GM18868 (cell line): ENCODE measurements at regions not wholly inside any gene's neighbourhood (a gene's known extent, or its start where the extent isn't known, plus 50 kb on each side); places are given as distances from the start of the nearest gene placed in this dataset.
"Not testable (repeated sequence)": the region's sequence is repeated elsewhere in the genome, so short reads cannot be mapped to it uniquely, and the experiment has no call there.

Source experiments
- ATAC-seq: cut with Tn5 transposase; IDR thresholded peaks from one replicate; pipeline ENCODE4 v1.9.1; 2021; ENCODE audit warnings: mild to moderate bottlenecking, moderate library complexity; ENCODE audit not compliant: unreplicated experiment

DNA sequence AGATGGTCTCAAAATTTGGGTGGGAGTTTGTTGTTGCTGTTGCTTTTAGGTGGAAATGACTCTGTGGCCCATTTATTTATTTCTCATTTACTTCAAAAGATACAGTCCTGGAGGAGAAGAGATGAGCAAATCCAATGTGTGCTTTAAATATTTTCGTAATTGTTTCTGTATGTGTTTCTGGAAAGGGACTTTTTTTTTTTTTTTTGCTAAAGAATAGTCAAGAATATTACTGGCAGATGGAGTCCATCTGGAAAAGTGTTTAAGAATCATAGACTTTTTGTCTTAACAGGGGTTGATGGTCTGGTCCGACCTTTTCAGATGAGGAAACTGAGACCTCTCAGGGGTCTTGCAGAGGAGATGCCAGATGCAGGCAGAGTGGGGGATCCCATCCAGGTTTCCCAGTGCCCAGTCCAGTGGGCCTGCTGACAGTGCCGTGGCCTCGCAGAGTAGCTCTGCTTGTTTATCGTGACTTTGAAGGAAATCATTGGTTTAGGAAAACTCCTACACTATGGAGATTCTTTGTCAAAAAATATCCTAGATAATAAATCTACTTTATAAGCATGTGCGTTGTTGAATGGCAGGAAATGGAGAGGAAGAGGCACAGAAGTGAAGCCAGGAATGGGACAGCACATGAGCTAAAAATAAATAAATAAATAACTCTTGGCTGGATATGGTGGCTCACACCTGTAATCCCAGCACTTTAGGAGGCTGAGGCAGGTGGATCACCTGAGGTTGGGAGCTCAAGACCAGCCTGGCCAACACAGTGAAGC is 164.3 kb upstream of the SVIL start:
- ATAC-seq: no peak

DNA sequence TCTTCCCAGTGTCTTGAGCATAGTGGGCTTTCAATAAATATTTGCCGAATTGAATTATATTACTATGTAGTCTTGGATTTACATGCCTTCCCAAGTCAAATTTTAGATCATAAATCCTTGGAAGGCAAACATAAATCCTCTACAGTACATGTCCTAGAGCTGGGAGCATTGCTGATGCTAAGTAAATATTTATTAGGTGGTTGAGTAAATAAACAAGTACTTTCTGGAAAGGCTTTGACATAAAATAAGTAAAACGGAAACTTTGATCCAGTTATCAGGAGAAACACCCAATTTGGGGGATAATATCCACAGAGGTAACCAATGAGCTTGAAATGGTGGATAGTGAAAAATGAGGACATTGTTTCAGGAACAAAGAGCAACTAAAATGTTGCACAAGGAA is 162.8 kb upstream of the SVIL start:
- no peak for ATAC-seq

DNA sequence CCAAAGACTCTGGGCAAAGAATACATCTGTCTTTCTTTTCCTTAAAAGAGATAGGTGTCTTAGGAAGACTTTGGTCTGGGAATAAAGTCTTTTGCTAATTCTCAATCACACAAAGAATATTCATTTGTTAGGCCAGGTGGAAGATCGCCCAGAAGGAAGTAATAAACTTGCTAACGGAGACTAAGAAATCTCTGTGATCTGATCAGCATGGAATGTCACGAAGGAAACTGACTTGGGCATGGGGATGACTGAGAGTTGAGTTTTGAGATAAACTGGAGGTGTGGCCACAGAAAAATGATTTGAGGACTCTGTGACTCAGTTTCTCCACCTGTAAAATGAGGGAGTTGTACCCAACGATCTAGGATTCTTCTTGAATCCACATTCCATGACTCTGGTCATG is 161.1 kb upstream of the SVIL start:
- no peak for ATAC-seq

DNA sequence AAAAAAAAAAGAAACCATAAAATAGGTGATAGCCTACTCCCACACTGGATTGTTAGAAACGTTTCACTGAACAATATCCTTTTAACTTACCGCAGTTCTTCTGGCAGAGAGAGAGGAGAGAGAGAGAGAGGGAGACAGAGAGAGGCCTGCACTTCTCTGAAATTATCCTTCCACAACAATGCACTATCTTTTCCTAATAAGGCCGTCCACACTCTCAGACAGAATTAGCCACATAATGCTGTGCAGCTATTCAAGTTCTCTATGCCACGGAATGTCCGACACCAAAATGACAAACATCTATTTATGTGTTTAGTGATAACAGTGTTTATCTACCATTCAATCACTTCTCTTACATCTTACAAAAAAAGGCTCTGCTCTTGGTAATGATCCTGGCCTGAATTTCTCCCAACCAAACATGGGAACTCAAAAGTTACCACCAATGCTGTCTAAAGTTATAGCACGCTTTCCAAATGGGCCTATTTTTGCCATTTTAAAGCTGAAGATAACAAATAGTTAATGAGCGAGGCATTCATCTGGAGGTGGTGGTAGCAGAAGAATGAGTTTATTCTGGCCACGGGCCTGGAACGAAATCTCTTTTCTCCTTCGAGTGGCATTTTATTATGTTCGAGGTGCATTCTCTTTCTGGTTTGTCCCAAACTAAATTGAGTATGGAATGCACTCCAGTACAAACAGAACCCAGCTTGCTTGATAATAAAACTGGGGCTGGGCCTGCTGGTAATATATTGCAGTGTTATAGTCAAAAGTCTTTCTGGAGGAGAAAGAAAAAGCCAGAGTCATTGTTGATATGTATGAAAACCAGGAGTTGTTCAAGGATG is 160.2 kb upstream of the SVIL start:
- ATAC-seq: no peak

DNA sequence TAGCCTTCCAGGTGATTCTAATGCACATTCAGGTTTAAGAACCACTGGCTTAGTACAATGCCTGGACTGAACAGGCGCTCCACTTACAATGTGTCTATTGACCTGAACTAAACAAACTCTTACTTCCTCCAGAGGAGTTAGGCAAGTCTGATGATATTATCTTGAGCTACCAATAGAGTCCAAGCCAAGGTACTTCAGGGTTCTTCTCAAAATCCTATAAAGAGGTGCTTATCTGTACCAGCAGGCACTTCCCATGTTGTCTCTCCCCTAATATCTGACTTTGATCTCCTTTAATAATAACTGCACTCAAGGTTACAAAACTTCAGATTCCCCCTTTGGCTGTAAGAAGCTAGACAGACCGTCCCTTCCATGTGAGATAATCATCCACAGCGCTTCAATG is 157.0 kb upstream of the SVIL start:
- ATAC-seq: no peak

- no peak for ATAC-seq
Measured at GRCh38 chr10:29790207-29790606, 155.4 kb upstream of the SVIL start.

DNA sequence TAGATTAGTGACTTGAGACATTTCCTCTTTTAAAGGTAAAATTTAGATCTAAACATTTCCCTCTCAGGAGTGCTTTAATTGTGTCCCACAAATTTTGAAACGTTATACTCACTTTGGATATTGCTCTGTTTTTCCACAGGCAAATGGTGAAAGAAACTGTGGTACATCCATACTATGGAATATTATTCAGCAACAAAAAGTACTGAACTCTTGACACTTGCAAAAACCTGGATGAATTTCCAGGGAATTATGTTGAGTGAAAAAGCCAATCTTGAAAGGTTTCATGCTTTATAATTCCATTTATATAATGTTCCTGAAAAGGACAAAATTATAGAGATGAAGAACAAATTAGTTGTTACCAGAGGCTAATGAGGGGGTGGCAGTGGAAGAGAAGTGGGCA is 153.3 kb upstream of the SVIL start:
- no peak for ATAC-seq

GRCh38 chr10:29785701-29786100 is 150.9 kb upstream of the SVIL start:
- no peak for ATAC-seq

DNA sequence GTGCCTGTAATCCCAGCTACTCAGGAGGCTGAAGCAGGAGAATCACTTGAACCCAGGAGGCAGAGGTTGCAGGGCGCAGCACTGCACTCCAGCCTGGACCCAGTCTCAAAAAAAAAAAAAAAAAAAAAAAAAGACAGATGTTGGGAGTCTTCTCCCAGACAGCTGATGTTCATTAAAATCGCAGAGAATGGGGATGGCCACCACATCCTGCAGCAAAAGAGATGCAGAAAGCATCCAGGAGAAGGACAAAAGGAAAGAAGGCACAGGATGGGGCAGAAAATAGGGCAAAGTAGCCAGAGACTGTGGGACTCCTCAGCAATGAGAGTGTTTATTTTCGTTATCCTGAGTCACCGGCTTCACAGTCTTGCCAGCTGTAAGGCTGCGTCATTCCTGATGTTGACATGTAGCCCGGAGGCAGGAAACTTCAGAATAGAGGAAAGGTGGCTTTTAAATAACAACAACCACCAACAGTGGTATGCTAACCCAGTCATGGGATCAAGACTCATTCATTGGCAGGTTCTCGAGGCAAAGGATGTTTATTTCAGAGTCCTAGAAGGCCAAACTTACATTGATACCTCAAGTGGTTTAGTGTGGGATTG is 149.5 kb upstream of the SVIL start:
- no peak for ATAC-seq

DNA sequence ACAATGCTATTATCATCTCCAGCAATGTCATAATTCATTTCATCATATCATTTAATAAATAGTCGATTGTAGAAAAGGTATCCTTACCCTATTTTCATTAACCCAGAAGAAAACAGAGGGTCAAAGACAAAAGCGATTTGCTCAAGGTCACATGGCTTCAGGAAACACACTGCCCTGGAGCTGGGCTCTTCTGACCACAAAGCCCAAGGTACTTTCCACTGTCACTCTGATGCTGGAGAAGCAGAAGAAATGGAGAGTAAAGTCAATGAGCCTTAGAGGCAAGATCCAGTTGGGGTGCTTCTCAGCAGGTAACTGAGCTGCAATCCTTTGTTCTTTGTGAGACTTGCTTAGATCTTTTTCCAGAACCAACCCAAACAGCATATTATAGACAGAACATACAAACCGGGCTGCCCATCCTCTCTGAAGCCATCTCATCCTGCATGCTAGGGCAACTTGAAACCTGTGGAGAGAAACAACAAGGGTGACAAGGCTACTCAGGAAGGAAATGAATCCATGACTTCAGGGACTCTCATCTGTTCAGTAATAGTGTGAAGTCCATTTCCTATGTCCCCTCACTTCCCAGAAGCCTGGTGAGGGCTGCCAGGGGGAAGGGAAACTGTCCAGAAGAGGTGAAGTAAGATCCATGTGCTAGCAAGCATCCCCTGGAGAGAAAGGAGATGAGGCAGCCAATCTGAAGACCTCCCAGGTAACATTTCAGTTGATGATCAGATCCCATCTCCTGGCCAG is 148.6 kb upstream of the SVIL start:
- ATAC-seq: no peak

DNA sequence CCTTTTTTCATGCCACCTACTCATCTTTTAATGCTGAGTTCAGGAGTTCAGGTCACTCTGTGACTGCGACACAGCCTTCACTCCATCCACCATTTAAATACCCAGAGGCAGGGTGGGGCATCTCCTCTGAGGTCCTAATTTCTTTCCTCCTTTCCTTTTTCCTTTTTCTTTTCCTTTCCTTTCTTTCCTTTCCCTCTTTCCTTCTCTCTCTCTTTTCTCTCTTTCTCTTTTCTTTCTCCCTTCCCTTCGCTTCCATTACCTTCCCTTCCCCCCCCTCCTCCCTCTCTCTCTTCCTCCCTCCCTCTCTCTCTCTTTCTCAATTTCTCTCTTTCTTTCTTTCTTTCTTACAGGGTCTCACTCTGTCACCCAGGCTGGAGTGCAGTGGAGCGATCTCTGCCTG is 145.9 kb upstream of the SVIL start:
- ATAC-seq: no peak

DNA sequence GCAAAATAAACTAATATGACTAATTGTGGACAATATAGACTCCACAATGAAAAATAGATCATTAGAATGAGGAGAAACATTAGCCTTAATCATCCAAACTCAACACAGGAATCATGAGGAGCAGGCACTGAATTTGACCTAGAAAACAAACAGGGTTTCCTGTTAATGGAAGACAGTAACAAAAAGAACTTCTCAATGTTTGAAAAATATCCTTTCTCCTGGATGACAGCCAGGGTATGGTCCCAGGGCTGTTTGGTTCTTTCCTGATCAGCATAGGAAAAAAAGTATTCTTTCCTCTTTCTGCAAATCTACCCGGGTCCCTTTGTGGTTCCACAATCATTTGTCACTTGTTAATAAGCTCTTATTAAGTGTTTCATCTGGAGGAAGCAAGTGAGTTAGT is 145.3 kb upstream of the SVIL start:
- ATAC-seq: no peak

- ATAC-seq: no peak
Measured at GRCh38 chr10:29776246-29776645, 141.5 kb upstream of the SVIL start.

GRCh38 chr10:29774475-29774874 is 139.7 kb upstream of the SVIL start:
- no peak for ATAC-seq

DNA sequence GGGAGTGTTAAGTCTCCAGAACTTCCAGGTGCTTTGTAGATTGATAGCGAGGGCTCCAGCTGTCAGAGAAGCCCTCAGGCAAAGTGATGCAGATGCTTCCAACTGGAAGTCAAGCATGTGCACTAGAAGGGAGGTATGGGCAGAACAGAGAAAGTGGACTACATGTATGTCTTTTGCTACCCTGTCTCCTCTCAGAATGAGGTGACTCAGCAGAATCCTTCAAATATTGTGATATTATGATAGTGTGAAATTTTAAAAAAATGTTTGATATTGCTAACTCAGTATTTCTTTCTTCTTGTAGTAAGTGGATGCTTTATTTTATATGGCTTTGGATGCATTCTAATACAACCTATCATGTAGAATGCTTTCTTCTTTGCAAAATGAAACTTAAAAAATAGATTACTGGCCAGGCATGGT is 138.9 kb upstream of the SVIL start:
- no peak for ATAC-seq

DNA sequence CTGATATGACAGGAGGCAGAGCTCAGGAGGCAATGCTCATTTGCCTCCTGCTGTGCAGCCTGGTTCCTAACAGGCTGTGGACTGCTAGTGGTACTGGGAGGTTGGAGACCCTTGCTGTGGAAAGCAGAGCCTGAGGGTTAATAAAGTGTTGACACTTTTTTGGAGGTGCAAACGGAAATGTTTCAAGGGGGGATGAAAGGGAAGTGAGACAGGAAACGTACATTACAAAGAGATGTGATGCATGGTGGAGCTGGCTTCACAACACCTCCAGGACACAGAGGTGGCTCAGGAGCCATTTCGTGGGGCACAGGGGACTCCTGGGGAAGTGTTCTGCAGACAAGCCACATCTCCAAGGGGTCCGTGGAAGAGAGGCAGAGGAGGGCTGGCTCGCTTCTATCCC is 137.6 kb upstream of the SVIL start:
- no peak for ATAC-seq

DNA sequence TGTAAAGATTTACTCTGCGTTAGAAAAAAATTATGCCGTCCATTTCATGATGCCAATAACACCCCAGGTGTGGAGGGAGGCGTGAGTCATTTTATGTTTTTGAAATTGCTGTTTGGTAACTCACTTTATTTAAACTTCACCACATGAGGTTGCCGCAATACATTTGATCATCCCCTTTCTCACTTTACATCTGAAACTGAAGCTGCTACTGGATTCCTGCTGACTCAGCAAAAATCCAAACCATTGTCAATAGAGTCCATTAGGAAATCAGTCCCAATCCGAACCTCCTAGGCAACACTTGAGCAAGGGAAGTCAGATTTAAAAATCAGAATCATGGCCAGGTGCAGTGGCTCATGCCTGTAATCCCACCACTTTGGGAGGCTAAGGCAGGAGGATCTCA is 136.6 kb upstream of the SVIL start:
- no peak for ATAC-seq

DNA sequence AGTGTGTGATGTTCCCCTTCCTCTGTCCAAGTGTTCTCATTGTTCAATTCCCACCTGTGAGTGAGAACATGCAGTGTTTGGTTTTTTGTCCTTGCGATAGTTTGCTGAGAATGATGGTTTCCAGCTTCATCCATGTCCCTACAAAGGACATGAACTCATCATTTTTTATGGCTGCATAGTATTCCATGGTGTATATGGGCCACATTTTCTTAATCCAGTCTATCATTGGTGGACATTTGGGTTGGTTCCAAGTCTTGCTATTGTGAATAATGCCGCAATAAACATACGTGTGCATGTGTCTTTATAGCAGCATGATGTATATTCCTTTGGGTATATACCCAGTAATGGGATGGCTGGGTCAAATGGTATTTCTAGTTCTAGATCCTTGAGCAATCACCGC is 134.5 kb upstream of the SVIL start:
- not testable (repeated sequence) for ATAC-seq

DNA sequence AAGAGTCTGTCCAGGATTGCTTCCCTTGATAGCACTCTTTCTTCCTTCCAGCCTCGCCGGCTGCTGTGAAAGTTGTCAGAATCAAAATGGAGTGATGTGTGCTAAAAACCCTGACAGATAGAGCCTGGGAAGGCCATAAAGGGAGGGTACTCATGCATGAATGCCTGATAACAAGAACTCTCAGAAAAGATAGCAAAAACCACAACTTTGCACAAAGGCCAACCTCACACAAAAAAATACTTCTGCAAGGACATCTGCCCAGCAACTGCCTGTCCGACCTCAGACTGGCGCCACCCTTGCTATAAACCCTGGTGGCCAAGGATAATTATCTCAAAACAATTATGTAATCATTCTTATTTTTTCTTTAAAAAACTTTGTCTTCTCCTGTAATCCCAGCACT is 133.2 kb upstream of the SVIL start:
- no peak for ATAC-seq

- ATAC-seq: no peak
Measured at GRCh38 chr10:29766753-29767152, 132.0 kb upstream of the SVIL start.

- ATAC-seq: no peak
Measured at GRCh38 chr10:29765330-29765729, 130.6 kb upstream of the SVIL start.
